IMR-90 (cell line): ENCODE measurements at regions not wholly inside any gene's neighbourhood (a gene's known extent, or its start where the extent isn't known, plus 50 kb on each side); places are given as distances from the start of the nearest gene placed in this dataset.

Experiments used
- ATAC-seq: fragments of 200-7000 bp; cut with Tn5 transposase; 2 replicates; pipeline ENCODE4 v1.9.1; 2020; ENCODE audit warnings: low read depth, mild to moderate bottlenecking, moderate library complexity
- BruUV-seq: library from RNA; stranded (reverse); fragments of 400-500 nt; replicated peaks from 2 replicates; lab custom pipeline; 2021; lab: Mats Ljungman, UMichigan
- CTCF ChIA-PET: fragments of 300-600 bp; formaldehyde crosslinking; extraction: SDS; loops from one replicate; lab custom pipeline; 2021; ENCODE audit warnings: antibody characterized with exemption; lab: Yijun Ruan, JAX
- POLR2A ChIA-PET: fragments of 300-600 bp; sonication (Branson Sonifier 250); formaldehyde crosslinking; loops from one replicate; lab custom pipeline; 2022; ENCODE audit warnings: antibody characterized with exemption; ENCODE audit not compliant: unreplicated experiment; lab: Charles Lee
- DNase-seq: peaks from one replicate; pipeline ENCODE4 v3.0.0; 2013
- H2AFZ ChIP-seq: replicated peaks from 2 replicates; pipeline ENCODE3; 2013; ENCODE audit warnings: low read length, mild to moderate bottlenecking; ENCODE audit not compliant: poor library complexity
- H2AK5ac ChIP-seq: 2 replicates; pipeline ENCODE4 v1.6.1; 2013; ENCODE audit warnings: low read depth, low read length, inconsistent platforms
- H2AK9ac ChIP-seq: replicated peaks from 2 replicates; pipeline ENCODE3; 2013; ENCODE audit warnings: mild to moderate bottlenecking, low read depth, low read length, moderate library complexity; ENCODE audit not compliant: poor library complexity
- H2BK120ac ChIP-seq: 2 replicates; pipeline ENCODE4 v1.6.1; 2013; ENCODE audit warnings: low read depth, low read length, inconsistent platforms
- H2BK15ac ChIP-seq: 3 replicates; pipeline ENCODE4 v1.6.1; 2013; ENCODE audit warnings: low read depth, low read length, inconsistent platforms
- H2BK20ac ChIP-seq: 2 replicates; pipeline ENCODE4 v1.6.1; 2013; ENCODE audit warnings: low read depth, mild to moderate bottlenecking, inconsistent platforms, low read length, moderate library complexity
- H2BK5ac ChIP-seq: 2 replicates; pipeline ENCODE4 v1.6.1; 2013; ENCODE audit warnings: mild to moderate bottlenecking, low read depth, low read length, inconsistent platforms; ENCODE audit not compliant: poor library complexity, severe bottlenecking
- H3K14ac ChIP-seq: replicated peaks from 2 replicates; pipeline ENCODE4 v1.6.1; 2013; ENCODE audit warnings: low read depth, low read length, inconsistent platforms
- H3K18ac ChIP-seq: 2 replicates; pipeline ENCODE4 v1.6.1; 2013; ENCODE audit warnings: low read depth, low read length, control low read depth
- H3K23ac ChIP-seq: 2 replicates; pipeline ENCODE4 v1.6.1; 2013; ENCODE audit warnings: low read depth, low read length, inconsistent platforms
- H3K27ac ChIP-seq: 2 replicates; pipeline ENCODE4 v1.5.1; 2013; ENCODE audit warnings: mild to moderate bottlenecking, control low read depth, low read length; ENCODE audit not compliant: insufficient read depth
- H3K27me3 ChIP-seq: 2 replicates; pipeline ENCODE4 v1.6.1; 2013; ENCODE audit warnings: low read length; ENCODE audit not compliant: control insufficient read depth, insufficient read depth
- H3K36me3 ChIP-seq: 2 replicates; pipeline ENCODE4 v1.6.1; 2013; ENCODE audit warnings: low read length, mixed read lengths; ENCODE audit not compliant: control insufficient read depth, insufficient read depth
- H3K4ac ChIP-seq: 2 replicates; pipeline ENCODE4 v1.6.1; 2013; ENCODE audit warnings: low read depth, low read length, inconsistent platforms
- H3K4me1 ChIP-seq: 2 replicates; pipeline ENCODE4 v1.6.1; 2013; ENCODE audit warnings: low read length, mixed read lengths; ENCODE audit not compliant: control insufficient read depth, insufficient read depth
- H3K4me2 ChIP-seq: 2 replicates; pipeline ENCODE4 v1.6.1; 2013; ENCODE audit warnings: low read depth, mild to moderate bottlenecking, control low read depth, low read length, moderate library complexity
- H3K4me3 ChIP-seq: 2 replicates; pipeline ENCODE4 v1.5.1; 2013; ENCODE audit warnings: low read depth, mild to moderate bottlenecking, control low read depth, low read length, moderate library complexity; ENCODE audit not compliant: insufficient read depth
- H3K56ac ChIP-seq: 2 replicates; pipeline ENCODE4 v1.6.1; 2013; ENCODE audit warnings: low read length, inconsistent platforms; ENCODE audit not compliant: insufficient read depth; ENCODE audit errors: extremely low read depth
- H3K79me1 ChIP-seq, 2 experiments: 2 replicates each; pipeline ENCODE4 v1.6.1; 2013; ENCODE audit warnings: low read length in 2 of 2, inconsistent platforms in 1 of 2, low read depth in 1 of 2
- H3K9ac ChIP-seq: 2 replicates; pipeline ENCODE4 v1.6.1; 2013; ENCODE audit warnings: low read depth, low read length, control low read depth
- H3K9me1 ChIP-seq: 2 replicates; pipeline ENCODE4 v1.6.1; 2013; ENCODE audit warnings: low read length, inconsistent platforms; ENCODE audit not compliant: insufficient read depth
- H3K9me3 ChIP-seq: 2 replicates; pipeline ENCODE4 v1.6.1; 2013; ENCODE audit warnings: low read length; ENCODE audit not compliant: control insufficient read depth, insufficient read depth
- H4K20me1 ChIP-seq: 2 replicates; pipeline ENCODE4 v1.6.1; 2013; ENCODE audit warnings: low read length, inconsistent platforms; ENCODE audit not compliant: insufficient read depth
- H4K5ac ChIP-seq: 2 replicates; pipeline ENCODE4 v1.6.1; 2013; ENCODE audit warnings: mild to moderate bottlenecking, low read depth, low read length, control low read depth
- H4K8ac ChIP-seq, 2 experiments: 2 replicates each; pipeline ENCODE4 v1.6.1; 2013; ENCODE audit warnings: low read depth in 2 of 2, low read length in 2 of 2, control low read depth in 1 of 2, inconsistent platforms in 1 of 2
- H4K91ac ChIP-seq: 2 replicates; pipeline ENCODE4 v1.6.1; 2013; ENCODE audit warnings: low read depth, low read length, inconsistent platforms; ENCODE audit not compliant: insufficient read depth
- RCOR1 ChIP-seq: IDR thresholded peaks from 2 replicates; pipeline ENCODE4 v1.6.1; 2012; ENCODE audit warnings: mild to moderate bottlenecking, low read length, improper control_type of control experiment; ENCODE audit not compliant: insufficient replicate concordance
- WGBS, 2 experiments: methylation state at CpG; one replicate each; pipeline versions ENCODE4 v1.1.5 to v1.1.7; 2013; ENCODE audit warnings: missing lambda C conversion rate in 2 of 2; ENCODE audit not compliant: insufficient read length in 1 of 2; ENCODE audit errors: extremely low coverage in 2 of 2; 5-methylcytosine and 5-hydroxymethylcytosine counted together
- dilution Hi-C: fragments of 300-500 bp; cut with HindIII; formaldehyde crosslinking; loops from one replicate; pipeline ENCODE4 v1.14.3; 2018; ENCODE audit warnings: low sequenced_read_pairs; ENCODE audit not compliant: unreplicated experiment
- in situ Hi-C: fragments of 300-500 bp; cut with MboI; formaldehyde crosslinking; loops from 3 replicates; pipeline ENCODE4 v1.14.3; 2019; ENCODE audit warnings: low sequenced_read_pairs, inconsistent platforms, mixed read lengths
- intact Hi-C: fragments of 100-400 bp; cut with micrococcal nuclease; formaldehyde crosslinking; loops from 2 replicates; pipeline ENCODE4 v1.10.0; 2022
- TF ChIP-seq, protein P1 (sequence below): fragments of 150-350 bp; IDR thresholded peaks from 2 replicates; pipeline ENCODE4 v1.6.1; 2017; ENCODE audit warnings: mild to moderate bottlenecking, antibody characterized with exemption, low read length, low read depth

DNA sequence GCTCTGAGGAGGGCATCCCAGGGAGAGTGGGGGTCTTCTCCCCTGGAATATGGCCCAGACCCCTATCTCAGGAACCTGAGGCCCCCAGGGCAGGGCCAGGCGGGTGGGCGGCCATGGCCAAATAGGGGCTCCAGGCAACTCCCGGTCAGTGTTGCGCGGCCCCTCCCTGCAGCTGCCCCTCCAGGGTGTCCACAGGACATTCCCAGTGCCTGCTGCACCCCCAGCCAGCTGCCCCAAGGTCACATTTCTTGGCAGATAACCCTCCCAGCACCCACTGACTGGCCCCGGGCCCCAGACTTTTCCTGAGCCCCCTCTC, 53.6 kb upstream of the EGFL7 start:
- Histone ChIP-seq H3K27me3 (peaks cover 6% of the 10 kb centered on the region), H3K23ac (no peak overlapping the region), H3K4ac (no peak overlapping the region), H4K91ac (no peak overlapping the region), H2BK5ac (no peak overlapping the region), H3K9me3 (no peaks in the 10 kb centered on the region), H3K4me2 (no peak overlapping the region), H3K36me3 (no peaks in the 10 kb centered on the region), H4K20me1 (no peaks in the 10 kb centered on the region), H2BK20ac (no peak overlapping the region), H2AK9ac (no peak overlapping the region), H3K18ac (no peak overlapping the region), H4K5ac (no peak overlapping the region), H3K9ac (no peak overlapping the region), H2AK5ac (no peak overlapping the region), H3K14ac (no peak overlapping the region), H2BK15ac (no peak overlapping the region), H3K4me3 (no peak overlapping the region), H3K9me1 (no peaks in the 10 kb centered on the region), H3K79me1 (no peaks in the 10 kb centered on the region), H3K56ac (no peak overlapping the region), H3K4me1 (peaks cover 6% of the 10 kb centered on the region), H2BK120ac (no peak overlapping the region), H2AFZ (no peak overlapping the region), H3K27ac (no peak overlapping the region), H4K8ac (no peak overlapping the region)
- ChIA-PET POLR2A (no interaction called here), CTCF (interaction anchor here (0.6 kb wide), 1 partner anchor 120 kb away, joined by 5 read pairs; no protein-coding TSS in a partner anchor)
- dilution Hi-C loops: no loop called here
- ATAC-seq: no peak
- 100% methylated on average over 1 of the region's 6 CpGs; no CpG with 5 or more reads in 1 of the 2 experiments for WGBS, 2 experiments
- intact Hi-C loops: no loop called here
- no peak for DNase-seq
- in situ Hi-C loops: no loop called here
- BruUV-seq: no TSS peak
- TF ChIP-seq RCOR1: no peak
- TF ChIP-seq, protein P1, sequence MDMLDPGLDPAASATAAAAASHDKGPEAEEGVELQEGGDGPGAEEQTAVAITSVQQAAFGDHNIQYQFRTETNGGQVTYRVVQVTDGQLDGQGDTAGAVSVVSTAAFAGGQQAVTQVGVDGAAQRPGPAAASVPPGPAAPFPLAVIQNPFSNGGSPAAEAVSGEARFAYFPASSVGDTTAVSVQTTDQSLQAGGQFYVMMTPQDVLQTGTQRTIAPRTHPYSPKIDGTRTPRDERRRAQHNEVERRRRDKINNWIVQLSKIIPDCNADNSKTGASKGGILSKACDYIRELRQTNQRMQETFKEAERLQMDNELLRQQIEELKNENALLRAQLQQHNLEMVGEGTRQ: no peak
